ENCODE measurements at regions not wholly inside any gene's neighbourhood (a gene's known extent, or its start where the extent isn't known, plus 50 kb on each side); places are given as distances from the start of the nearest gene placed in this dataset.
A peak's percentile ranks its signal among the peaks of the same experiment; 100 is the strongest.

DNA sequence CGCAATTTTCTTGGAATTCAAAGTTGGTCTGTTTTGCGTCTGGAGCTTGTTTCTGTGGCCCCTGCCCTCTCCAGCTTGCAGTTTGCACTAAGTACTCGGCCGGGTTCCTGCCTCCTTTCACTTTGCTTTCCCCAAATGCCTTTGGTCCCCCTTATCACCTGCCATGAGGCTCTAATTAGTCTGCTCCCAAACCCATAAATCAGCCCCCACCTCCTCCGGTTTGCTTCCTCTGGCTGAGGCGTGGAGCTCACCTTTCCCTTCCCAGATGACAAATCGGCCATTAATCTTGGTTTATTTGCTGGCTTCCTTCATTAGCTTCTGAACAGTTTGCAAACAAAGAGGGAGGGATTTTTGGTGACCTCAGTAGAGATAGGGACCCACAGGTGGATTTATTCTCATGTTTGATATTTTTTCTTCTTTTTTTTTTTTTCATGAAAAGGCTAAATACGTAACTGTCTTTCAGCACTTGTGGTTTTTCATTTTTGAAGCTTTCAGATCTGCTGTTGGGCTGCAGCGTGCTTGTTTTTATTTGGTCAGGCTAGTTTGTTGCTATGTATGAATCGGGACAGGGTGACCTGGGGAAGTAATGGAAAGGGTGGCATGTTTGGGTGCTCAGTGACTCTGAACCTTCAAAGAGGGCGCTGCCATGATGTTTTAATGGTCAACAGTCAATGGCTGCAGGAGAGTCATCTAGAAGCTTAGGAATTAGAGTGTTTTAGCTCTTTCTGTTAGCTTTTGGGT lies 121.7 kb upstream of the JAG1 start:
- DNase-seq (ENCODE audit: extremely low read depth in 1 of 11, low read depth in 9 of 11, low spot score in 4 of 11) = peak in 8 of 11 donors; percentile 42 to 70 (median 52)

DNA sequence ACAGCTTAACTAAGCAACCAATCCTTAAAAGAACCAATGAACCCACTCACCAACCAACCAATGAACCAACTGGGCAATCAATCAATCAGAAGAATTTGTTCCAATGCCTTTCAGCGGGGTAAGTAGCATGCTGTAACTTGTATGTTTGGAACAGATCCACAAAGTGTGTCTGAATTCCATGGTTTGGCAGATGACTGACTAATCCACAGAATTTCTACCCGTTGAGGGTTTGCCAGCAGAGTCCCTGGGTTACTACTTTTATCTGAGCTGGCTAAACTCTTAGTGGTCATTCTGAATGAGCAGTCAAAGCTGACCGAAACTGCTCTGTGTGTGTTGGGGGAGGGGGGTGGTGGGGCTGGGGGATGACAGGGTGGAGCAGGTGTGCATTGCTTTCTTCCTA lies 125.0 kb upstream of the JAG1 start:
- DNase-seq (ENCODE audit: extremely low read depth in 1 of 11, low read depth in 9 of 11, low spot score in 4 of 11) = no peak

DNA sequence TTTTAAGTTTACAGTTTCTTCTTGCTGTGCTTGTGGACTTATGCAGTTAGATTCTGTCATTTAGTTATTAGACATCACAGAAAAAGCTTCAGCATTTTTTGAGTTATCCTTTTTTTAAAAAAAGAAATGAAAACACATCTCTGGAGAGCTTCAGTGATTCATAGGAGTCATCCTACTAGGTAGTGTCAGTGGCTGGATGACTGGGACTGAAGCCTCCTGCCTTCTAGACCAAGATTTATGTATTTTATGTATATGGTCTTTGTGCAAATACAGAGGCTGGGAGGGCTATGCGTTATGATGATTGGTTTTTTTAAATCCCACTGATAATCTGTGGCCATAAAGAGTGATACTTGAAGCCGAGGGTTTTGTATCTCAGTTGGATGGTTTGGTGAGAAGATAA lies 125.9 kb upstream of the JAG1 start:
- no peak for DNase-seq (ENCODE audit: extremely low read depth in 1 of 11, low read depth in 9 of 11, low spot score in 4 of 11)

DNA sequence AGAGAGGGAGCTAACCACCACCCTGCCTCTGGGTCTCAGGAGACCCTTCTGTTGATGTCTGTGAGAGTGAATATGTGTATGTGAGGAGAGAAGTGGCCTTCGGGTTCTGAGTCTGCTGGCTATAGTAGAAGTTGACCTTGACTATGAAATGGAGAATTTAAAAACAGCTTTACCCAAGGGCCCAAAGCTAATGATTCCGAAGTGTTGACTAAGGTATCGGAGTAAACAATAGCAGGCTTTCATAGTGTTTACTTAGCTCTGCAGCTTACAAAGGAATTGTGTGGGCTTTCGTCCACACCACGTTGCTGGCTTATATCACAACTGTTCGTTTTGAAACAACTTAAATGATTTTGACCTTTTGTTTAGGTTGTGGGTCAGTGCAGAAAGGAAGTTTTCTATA lies 126.5 kb upstream of the JAG1 start:
- no peak for DNase-seq (ENCODE audit: extremely low read depth in 1 of 11, low read depth in 9 of 11, low spot score in 4 of 11)

GRCh38 chr20:10802236-10802635 lies 128.4 kb upstream of the JAG1 start:
- no peak for DNase-seq (ENCODE audit: extremely low read depth in 1 of 11, low read depth in 9 of 11, low spot score in 4 of 11)

DNA sequence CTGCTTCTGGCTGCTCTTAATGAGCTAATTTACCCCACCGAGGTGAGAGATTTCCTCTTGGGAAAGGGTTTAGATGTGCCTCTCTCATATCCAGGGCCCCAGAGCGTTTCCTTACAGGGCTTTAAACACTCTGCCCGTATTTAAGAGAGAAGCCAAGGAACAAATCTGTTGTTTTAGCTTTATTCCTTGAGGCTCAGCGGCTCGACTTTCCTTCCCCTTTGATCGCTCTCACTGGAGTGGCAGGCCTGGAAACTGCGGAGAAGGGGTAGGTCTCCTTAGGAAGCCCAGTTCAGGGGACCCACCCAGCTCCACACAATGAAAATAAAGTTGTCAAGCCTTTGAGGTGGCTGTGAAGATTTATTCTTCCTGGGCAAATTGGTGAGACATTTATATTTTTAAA lies 132.0 kb upstream of the JAG1 start:
- no peak for DNase-seq (ENCODE audit: extremely low read depth in 1 of 11, low read depth in 9 of 11, low spot score in 4 of 11)

DNA sequence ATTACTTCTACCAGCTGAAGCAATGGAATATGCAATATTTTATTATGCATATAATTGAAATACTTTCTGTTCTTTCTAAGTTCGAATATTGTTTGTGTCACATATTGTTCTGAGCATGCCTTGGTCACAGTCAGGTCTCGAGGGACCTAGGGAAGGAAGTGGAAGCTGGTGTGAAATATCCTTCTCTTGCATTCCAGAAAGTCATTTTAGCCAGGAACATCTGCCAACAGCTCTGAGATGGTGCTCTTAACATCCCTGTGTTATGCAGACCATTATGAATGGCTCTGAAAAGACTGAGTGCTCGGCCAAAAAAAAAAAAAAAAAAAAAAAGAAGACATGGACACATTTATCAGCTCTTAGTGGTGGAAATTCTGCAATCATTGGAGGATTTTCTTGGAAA lies 132.7 kb upstream of the JAG1 start:
- DNase-seq (ENCODE audit: extremely low read depth in 1 of 11, low read depth in 9 of 11, low spot score in 4 of 11) = no peak

- no peak for DNase-seq (ENCODE audit: extremely low read depth in 1 of 11, low read depth in 9 of 11, low spot score in 4 of 11)
Observed at GRCh38 chr20:10807013-10807412, 133.2 kb upstream of the JAG1 start.

GRCh38 chr20:10812759-10813327 lies 139.0 kb upstream of the JAG1 start:
- DNase-seq (ENCODE audit: extremely low read depth in 1 of 11, low read depth in 9 of 11, low spot score in 4 of 11) = no peak

- no peak for DNase-seq (ENCODE audit: extremely low read depth in 1 of 11, low read depth in 9 of 11, low spot score in 4 of 11)
Observed at GRCh38 chr20:10823585-10823984, 149.8 kb upstream of the JAG1 start.

DNA sequence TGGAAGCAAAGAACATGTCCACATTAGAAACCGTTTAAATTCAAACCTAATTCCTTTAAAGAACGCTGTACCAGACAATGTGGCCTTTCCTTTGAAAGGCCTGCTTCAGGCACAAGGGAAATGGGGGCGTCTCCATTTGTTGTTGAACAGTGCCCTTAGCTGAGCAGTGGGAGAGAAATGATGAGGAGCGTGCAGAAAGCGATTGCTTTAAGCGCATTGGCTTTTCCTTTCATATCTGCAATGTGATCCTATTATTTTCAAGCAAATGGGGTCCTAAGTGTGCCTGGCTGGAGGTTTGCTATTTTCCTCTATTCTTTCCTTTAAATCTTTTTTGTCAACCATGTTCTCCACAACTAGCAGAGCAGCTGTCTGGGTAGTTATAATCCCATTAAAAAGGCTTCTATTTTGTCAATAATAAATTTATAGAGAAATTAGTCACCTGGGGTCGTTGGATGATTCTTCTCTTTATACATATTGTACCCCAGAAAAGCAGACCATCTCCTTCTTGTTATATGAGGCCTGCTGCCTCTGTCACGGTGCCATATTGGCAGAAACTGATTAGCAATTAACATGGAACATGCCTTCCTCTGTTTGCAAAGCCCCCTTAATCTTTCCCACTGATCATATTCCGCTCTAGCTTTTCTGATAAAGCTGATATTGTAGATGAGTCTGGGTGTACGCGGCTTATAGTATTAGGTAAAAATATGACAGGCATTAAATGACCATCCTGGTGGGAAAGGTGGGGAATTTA lies 151.1 kb upstream of the JAG1 start:
- DNase-seq (ENCODE audit: extremely low read depth in 1 of 11, low read depth in 9 of 11, low spot score in 4 of 11) = no peak

- DNase-seq (ENCODE audit: extremely low read depth in 1 of 11, low read depth in 9 of 11, low spot score in 4 of 11) = no peak
Observed at GRCh38 chr20:10826111-10826510, 152.3 kb upstream of the JAG1 start.

DNA sequence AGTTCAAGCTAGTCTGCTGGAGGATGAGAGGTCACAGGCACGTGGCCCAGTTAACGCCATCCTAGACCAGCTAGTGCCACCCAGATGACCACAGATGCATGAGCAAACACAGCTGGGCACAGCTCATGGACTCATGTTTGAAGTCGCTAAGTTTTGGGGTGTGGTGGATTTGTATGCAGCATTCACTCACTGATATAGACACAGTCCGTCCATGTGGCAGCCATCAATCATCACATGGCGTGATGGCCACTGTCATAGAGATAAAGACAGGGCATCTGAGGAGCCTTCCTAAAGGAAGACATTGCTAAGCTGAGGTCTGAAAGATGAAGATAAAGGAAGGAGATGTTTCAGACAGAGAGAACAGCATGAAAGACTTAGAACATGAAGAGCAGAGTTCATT lies 154.4 kb upstream of the JAG1 start:
- DNase-seq (ENCODE audit: extremely low read depth in 1 of 11, low read depth in 9 of 11, low spot score in 4 of 11) = no peak

DNA sequence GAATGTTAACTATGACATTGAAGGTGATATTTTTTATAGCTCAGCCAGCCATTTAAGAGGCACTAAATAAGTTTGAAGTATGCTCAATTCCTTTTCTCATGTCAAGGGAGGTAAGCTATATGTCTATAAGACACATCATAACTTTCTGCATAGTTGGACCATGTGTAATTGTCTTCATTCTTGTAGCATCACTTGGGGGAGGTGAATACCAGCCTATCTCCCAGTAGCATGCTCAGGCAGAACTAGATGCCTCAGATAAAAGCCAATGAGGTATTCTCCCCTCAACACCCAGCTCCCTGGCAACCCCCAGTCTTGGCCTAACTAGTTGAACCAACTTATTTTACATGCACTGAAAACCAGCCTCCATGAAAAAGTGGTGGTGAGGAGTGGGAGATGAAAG lies 158.3 kb upstream of the JAG1 start:
- DNase-seq (ENCODE audit: extremely low read depth in 1 of 11, low read depth in 9 of 11, low spot score in 4 of 11) = no peak

- no peak for DNase-seq (ENCODE audit: extremely low read depth in 1 of 11, low read depth in 9 of 11, low spot score in 4 of 11)
Observed at GRCh38 chr20:10837901-10838300, 164.1 kb upstream of the JAG1 start.

DNA sequence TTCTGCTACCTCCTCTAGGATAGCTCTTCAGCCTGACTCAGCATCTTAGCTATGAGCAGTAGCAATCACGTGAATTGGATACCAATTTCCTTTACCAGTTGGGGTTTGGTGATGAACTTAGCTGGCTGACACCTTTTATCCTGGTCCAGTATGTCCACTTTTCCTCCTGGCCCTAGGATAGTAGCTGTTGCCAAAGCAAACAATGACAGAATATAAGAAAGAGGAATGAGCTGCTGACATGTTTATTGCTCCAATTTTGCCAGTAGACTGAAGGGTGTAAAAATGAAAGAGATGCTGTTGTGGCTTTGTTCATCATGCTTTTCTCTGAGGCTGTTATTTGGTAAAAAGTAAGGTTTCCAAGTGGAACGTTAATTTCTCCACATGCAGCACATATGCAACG lies 168.3 kb upstream of the JAG1 start:
- no peak for DNase-seq (ENCODE audit: extremely low read depth in 1 of 11, low read depth in 9 of 11, low spot score in 4 of 11)

GRCh38 chr20:10843146-10843711 lies 169.4 kb upstream of the JAG1 start:
- DNase-seq (ENCODE audit: extremely low read depth in 1 of 11, low read depth in 9 of 11, low spot score in 4 of 11) = no peak

GRCh38 chr20:10846766-10847165 lies 173.0 kb upstream of the JAG1 start:
- no peak for DNase-seq (ENCODE audit: extremely low read depth in 1 of 11, low read depth in 9 of 11, low spot score in 4 of 11)

- DNase-seq (ENCODE audit: extremely low read depth in 1 of 11, low read depth in 9 of 11, low spot score in 4 of 11) = no peak
Observed at GRCh38 chr20:10848810-10849370, 175.1 kb upstream of the JAG1 start.

DNA sequence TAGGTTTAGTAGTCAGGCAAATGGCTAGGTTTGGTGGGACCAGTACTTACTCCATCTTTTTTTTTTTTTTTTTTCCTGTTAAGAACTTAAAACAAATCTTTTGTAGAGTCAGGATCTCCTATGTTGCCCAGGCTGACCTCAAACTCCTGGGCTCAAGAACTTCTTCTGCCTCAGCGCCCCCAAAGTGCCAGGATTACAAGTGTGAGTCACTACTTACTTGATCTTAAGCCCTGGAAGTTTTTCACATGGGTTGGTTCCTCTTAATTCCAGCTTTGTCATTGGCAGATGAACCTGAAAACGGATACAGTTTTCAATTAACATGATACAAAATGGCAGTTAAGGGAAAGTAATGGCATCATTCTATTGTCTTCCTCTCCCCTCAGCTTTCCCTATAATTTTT lies 179.4 kb upstream of the JAG1 start:
- no peak for DNase-seq (ENCODE audit: extremely low read depth in 1 of 11, low read depth in 9 of 11, low spot score in 4 of 11)

Measured in renal cortex interstitium (tissue), 11 donors.